Spleen (tissue), 7 donors: ENCODE measurements at regions not wholly inside any gene's neighbourhood (a gene's known extent, or its start where the extent isn't known, plus 50 kb on each side); places are given as distances from the start of the nearest gene placed in this dataset.

Experiments used
- POLR2A ChIP-seq, 3 donors: fragments of 450-650 bp; IDR thresholded peaks; one replicate each; pipeline ENCODE4 v1.5.1; 2017; ENCODE audit warnings: antibody characterized with exemption in 3 of 3, mild to moderate bottlenecking in 1 of 3
- TF ChIP-seq, protein P1 (sequence below), 11 experiments: fragments of 200-600 bp in 7 of 11; fragments of 450-650 bp in 4 of 11; sonication (generic) in 4 of 11; IDR thresholded peaks in 8 of 11; conservative IDR thresholded peaks in 3 of 11; 1 replicate in 7 of 11; 2 replicates in 4 of 11; pipeline versions ENCODE4 v1.4.0 to v1.8.0; 2016 to 2021; ENCODE audit warnings: antibody characterized with exemption in 11 of 11, inconsistent platforms in 4 of 11, mild to moderate bottlenecking in 1 of 11
- donor health status: DM: no; HTN: no; CAD: no; lungs with moderate emphysema.
- donor health status: DM: no; HTN: no; CAD: no.
- donor health status: DM: no; HTN: no; CAD: no.

DNA sequence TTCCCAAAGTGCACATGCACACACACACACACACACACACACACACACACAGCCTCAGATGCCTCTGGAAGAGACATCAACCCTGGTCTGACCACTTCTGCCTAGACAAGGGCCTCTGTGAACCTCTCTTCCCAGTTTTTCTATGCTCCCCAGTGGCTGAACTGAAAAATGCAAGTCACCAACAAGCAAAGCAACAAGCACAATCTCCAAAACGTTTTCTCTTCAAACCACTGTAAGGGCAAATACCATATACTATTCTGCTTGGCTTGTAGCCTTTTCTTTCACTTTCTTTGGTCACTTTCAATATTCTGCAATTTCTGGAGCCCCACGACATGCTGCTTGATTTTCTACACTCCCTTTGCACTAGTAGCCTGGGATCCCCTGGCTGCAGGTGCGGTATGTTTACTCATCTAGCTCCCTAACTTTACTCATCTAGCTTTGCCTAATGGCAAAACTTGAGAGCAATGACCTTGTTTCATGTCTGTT, 121.4 kb upstream of the DST start:
- TF ChIP-seq, protein P1, sequence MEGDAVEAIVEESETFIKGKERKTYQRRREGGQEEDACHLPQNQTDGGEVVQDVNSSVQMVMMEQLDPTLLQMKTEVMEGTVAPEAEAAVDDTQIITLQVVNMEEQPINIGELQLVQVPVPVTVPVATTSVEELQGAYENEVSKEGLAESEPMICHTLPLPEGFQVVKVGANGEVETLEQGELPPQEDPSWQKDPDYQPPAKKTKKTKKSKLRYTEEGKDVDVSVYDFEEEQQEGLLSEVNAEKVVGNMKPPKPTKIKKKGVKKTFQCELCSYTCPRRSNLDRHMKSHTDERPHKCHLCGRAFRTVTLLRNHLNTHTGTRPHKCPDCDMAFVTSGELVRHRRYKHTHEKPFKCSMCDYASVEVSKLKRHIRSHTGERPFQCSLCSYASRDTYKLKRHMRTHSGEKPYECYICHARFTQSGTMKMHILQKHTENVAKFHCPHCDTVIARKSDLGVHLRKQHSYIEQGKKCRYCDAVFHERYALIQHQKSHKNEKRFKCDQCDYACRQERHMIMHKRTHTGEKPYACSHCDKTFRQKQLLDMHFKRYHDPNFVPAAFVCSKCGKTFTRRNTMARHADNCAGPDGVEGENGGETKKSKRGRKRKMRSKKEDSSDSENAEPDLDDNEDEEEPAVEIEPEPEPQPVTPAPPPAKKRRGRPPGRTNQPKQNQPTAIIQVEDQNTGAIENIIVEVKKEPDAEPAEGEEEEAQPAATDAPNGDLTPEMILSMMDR (IDR thresholded peaks at IDR 0.05 in 8 of 11, conservative IDR thresholded peaks at IDR 0.05 in 3 of 11): peak in 5 of 11 experiments; percentile 8 to 32 (median 27)
- no peak for TF ChIP-seq POLR2A (IDR thresholded peaks at IDR 0.05)
